ENCODE measurements at regions not wholly inside any gene's neighbourhood (a gene's known extent, or its start where the extent isn't known, plus 50 kb on each side); places are given as distances from the start of the nearest gene placed in this dataset.

- CTCF ChIA-PET (ENCODE audit: partially characterized antibody), result interaction anchor here (0.9 to 4.5 kb wide), 6 partner anchors 17 to 60 kb away, joined by 3 to 21 read pairs (median 3); no protein-coding TSS in a partner anchor
- Histone ChIP-seq H2BK120ac (replicated peaks; ENCODE audit: low read depth, low read length) (no peak overlapping the region), H3K23ac (ENCODE audit: insufficient read length) (no peak overlapping the region), H3K18ac (ENCODE audit: extremely low read depth, low read length) (no peak overlapping the region), H3K4ac (replicated peaks; ENCODE audit: insufficient read length, low read depth, low read length) (no peak overlapping the region), H3K79me1 (ENCODE audit: low read depth, low read length) (no peaks in the 10 kb centered on the region), H4K8ac (ENCODE audit: extremely low read depth, insufficient read depth, low read length) (no peak overlapping the region), H3K9ac (replicated peaks in 1 of 4; ENCODE audit: extremely low read depth in 1 of 4, low read depth in 3 of 4, low read length in 3 of 4) (no peak overlapping the region), H3K36me3 (ENCODE audit: control insufficient read depth in 2 of 4, insufficient read depth in 4 of 4, low read length in 3 of 4) (no peaks in the 10 kb centered on the region), H2BK15ac (ENCODE audit: low read length) (no peak overlapping the region), H3K79me2 (ENCODE audit: control insufficient read depth in 1 of 2, insufficient read depth in 2 of 2, low read length in 2 of 2) (no peaks in the 10 kb centered on the region), H3K23me2 (ENCODE audit: low read depth, low read length) (no peaks in the 10 kb centered on the region), H3K14ac (ENCODE audit: insufficient read length) (no peak overlapping the region), H3K56ac (replicated peaks; ENCODE audit: insufficient read length, low read depth, low read length) (no peak overlapping the region), H2BK20ac (ENCODE audit: low read length) (no peak overlapping the region), H3K9me3 (ENCODE audit: insufficient read depth in 2 of 2, low read depth in 1 of 2, low read length in 1 of 2) (no peaks in the 10 kb centered on the region), H3K27me3 (replicated peaks in 1 of 4; ENCODE audit: control insufficient read depth in 3 of 4, extremely low read depth in 1 of 4, insufficient read depth in 3 of 4, low read length in 3 of 4) (no peaks in the 10 kb centered on the region), H2BK5ac (ENCODE audit: low read depth, low read length) (no peak overlapping the region), H4K20me1 (replicated peaks in 1 of 2; ENCODE audit: control insufficient read depth in 1 of 2, insufficient read depth in 2 of 2, low read length in 2 of 2) (no peaks in the 10 kb centered on the region), H4K91ac (replicated peaks; ENCODE audit: insufficient read length, low read length) (no peak overlapping the region), H2AK5ac (ENCODE audit: low read depth, low read length) (no peak overlapping the region), H3K4me3 (ENCODE audit: extremely low read depth in 1 of 4, insufficient read depth in 2 of 4, low read depth in 3 of 4, low read length in 4 of 4) (no peak overlapping the region), H3K27ac (ENCODE audit: low read depth, low read length) (no peak overlapping the region), H4K5ac (ENCODE audit: insufficient read length, low read depth, low read length) (no peak overlapping the region), H2BK12ac (ENCODE audit: low read depth, low read length) (no peak overlapping the region), H2AFZ (ENCODE audit: low read length) (no peak overlapping the region), H3K4me1 (replicated peaks in 1 of 4; ENCODE audit: control insufficient read depth in 3 of 4, insufficient read depth in 4 of 4, low read length in 3 of 4) (peaks cover 0 to 2% (median 0%) of the 10 kb centered on the region in 4 experiments; a peak in 1 of 7 replicates), H3K4me2 (ENCODE audit: insufficient read depth in 1 of 2, low read depth in 2 of 2, low read length in 2 of 2) (no peak overlapping the region)
- no peak for TF ChIP-seq JUN (IDR thresholded peaks at IDR 0.05; ENCODE audit: low read depth, low read length)
- TF ChIP-seq ZNF274 (IDR thresholded peaks at IDR 0.05; ENCODE audit: borderline replicate concordance, extremely low read depth, low read length), result no peak
- TF ChIP-seq ATF3 (IDR thresholded peaks at IDR 0.05; ENCODE audit: insufficient read depth, low read depth, low read length), result no peak
- TF ChIP-seq EGR1 (IDR thresholded peaks at IDR 0.05; ENCODE audit: borderline replicate concordance, low read depth, low read length), result no peak
- no peak for TF ChIP-seq SRF (IDR thresholded peaks at IDR 0.05; ENCODE audit: low read depth, low read length)
- no peak for TF ChIP-seq TEAD4 (IDR thresholded peaks at IDR 0.05; ENCODE audit: low read depth, low read length)
- no peak for TF ChIP-seq KDM1A (IDR thresholded peaks at IDR 0.05; ENCODE audit: borderline replicate concordance, low read length)
- no peak for TF ChIP-seq RXRA (IDR thresholded peaks at IDR 0.05; ENCODE audit: insufficient read depth, low read depth, low read length)
- no peak for FAIRE-seq
- 77% methylated on average over 4 of the region's 4 CpGs; no CpG with 5 or more reads in 1 of the 2 experiments for WGBS, 2 experiments (ENCODE audit: extremely low coverage in 1 of 2, insufficient coverage in 1 of 2, insufficient read length in 1 of 2, insufficient replicate concordance in 2 of 2, low coverage in 1 of 2, low lambda C conversion rate in 2 of 2, missing lambda C conversion rate in 1 of 2)
- no peak for DNase-seq (ENCODE audit: low read depth in 1 of 2, low spot score in 2 of 2)
- POLR2A ChIA-PET (ENCODE audit: partially characterized antibody), result no interaction called here
Measured at GRCh38 chr11:95678988-95679387, 110.6 kb downstream of the FAM76B start.
